ENCODE measurements at regions not wholly inside any gene's neighbourhood (a gene's known extent, or its start where the extent isn't known, plus 50 kb on each side); places are given as distances from the start of the nearest gene placed in this dataset.

- H3K27me3 Mint-ChIP-seq, result peaks cover 22% of the 10 kb centered on the region
- intact Hi-C loops (cut with micrococcal nuclease), result no loop called here
- TF ChIP-seq CTCF (IDR thresholded peaks at IDR 0.05) (no peak), EZH2 (IDR thresholded peaks at IDR 0.05; ENCODE audit: borderline replicate concordance, insufficient read depth, low read depth, low read length, poor library complexity, severe bottlenecking) (no peak)
- no peak overlapping the region for H3K4me3 Mint-ChIP-seq
- H3K79me2 ChIP-seq (ENCODE audit: control insufficient read depth, insufficient read depth, low read length), result no peaks in the 10 kb centered on the region
- H3K9ac ChIP-seq (ENCODE audit: low read length), result no peak overlapping the region
- DNase-seq (no peak), ATAC-seq (ENCODE audit: low read depth) (no peak)
- H3K4me1 Mint-ChIP-seq, result no peaks in the 10 kb centered on the region
- no peaks in the 10 kb centered on the region for H3K4me1 ChIP-seq (ENCODE audit: control insufficient read depth in 2 of 2, insufficient read depth in 2 of 2, low read length in 2 of 2)
- H4K20me1 ChIP-seq (ENCODE audit: control insufficient read depth, insufficient read depth, low read length, poor library complexity, severe bottlenecking), result no peaks in the 10 kb centered on the region
- ChIA-PET CTCF (interaction anchor here (1.3 kb wide), 1 partner anchor 108 kb away, joined by 3 read pairs; no protein-coding TSS in a partner anchor), POLR2A (no interaction called here)
- H3K9me3 ChIP-seq (ENCODE audit: control extremely low read depth in 1 of 3, control insufficient read depth in 2 of 3, insufficient read depth in 1 of 3, low read length in 2 of 3), result peaks cover 0 to 4% (median 0%) of the 10 kb centered on the region in 3 donors
- H3K36me3 ChIP-seq (replicated peaks in 1 of 2; ENCODE audit: control extremely low read depth in 1 of 2, control insufficient read depth in 1 of 2, extremely low read depth in 1 of 2, insufficient read depth in 2 of 2, low read length in 1 of 2), result no peaks in the 10 kb centered on the region
- H3K27ac ChIP-seq (ENCODE audit: low read length in 2 of 2), result no peak overlapping the region
- no peak overlapping the region for H2AFZ ChIP-seq (ENCODE audit: insufficient read depth, low read depth, low read length, poor library complexity, severe bottlenecking)
- WGBS (ENCODE audit: insufficient coverage), result 100% methylated on average over 4 of the region's 16 CpGs
- H3K27ac Mint-ChIP-seq, result no peak overlapping the region
- H3K9me3 Mint-ChIP-seq (ENCODE audit: insufficient read depth), result no peaks in the 10 kb centered on the region
- no peak overlapping the region for H3K4me3 ChIP-seq (ENCODE audit: control extremely low read depth in 1 of 5, extremely low read depth in 1 of 5, insufficient read depth in 1 of 5, low read depth in 2 of 5, low read length in 4 of 5)
- peaks cover 0 to 7% (median 0%) of the 10 kb centered on the region in 4 experiments for H3K27me3 ChIP-seq (replicated peaks in 1 of 4; ENCODE audit: control extremely low read depth in 1 of 4, control insufficient read depth in 3 of 4, insufficient read depth in 4 of 4, low read length in 3 of 4)
- no peak overlapping the region for H3K4me2 ChIP-seq (replicated peaks; ENCODE audit: low read depth, low read length, poor library complexity, severe bottlenecking)
These were observed 60.3 kb upstream of the GRHL3 start for GRCh38 chr1:24258735-24259424.

- Histone ChIP-seq H3K9me3 (ENCODE audit: control extremely low read depth in 1 of 3, control insufficient read depth in 2 of 3, insufficient read depth in 1 of 3, low read length in 2 of 3) (no peaks in the 10 kb centered on the region), H3K36me3 (replicated peaks in 1 of 2; ENCODE audit: control extremely low read depth in 1 of 2, control insufficient read depth in 1 of 2, extremely low read depth in 1 of 2, insufficient read depth in 2 of 2, low read length in 1 of 2) (no peaks in the 10 kb centered on the region), H3K4me3 (ENCODE audit: control extremely low read depth in 1 of 5, extremely low read depth in 1 of 5, insufficient read depth in 1 of 5, low read depth in 2 of 5, low read length in 4 of 5) (no peak overlapping the region), H3K79me2 (ENCODE audit: control insufficient read depth, insufficient read depth, low read length) (no peaks in the 10 kb centered on the region), H3K27ac (ENCODE audit: low read length in 2 of 2) (no peak overlapping the region), H3K4me1 (ENCODE audit: control insufficient read depth in 2 of 2, insufficient read depth in 2 of 2, low read length in 2 of 2) (no peaks in the 10 kb centered on the region), H3K9ac (ENCODE audit: low read length) (no peak overlapping the region), H4K20me1 (ENCODE audit: control insufficient read depth, insufficient read depth, low read length, poor library complexity, severe bottlenecking) (no peaks in the 10 kb centered on the region), H3K4me2 (replicated peaks; ENCODE audit: low read depth, low read length, poor library complexity, severe bottlenecking) (no peak overlapping the region), H3K27me3 (replicated peaks in 1 of 4; ENCODE audit: control extremely low read depth in 1 of 4, control insufficient read depth in 3 of 4, insufficient read depth in 4 of 4, low read length in 3 of 4) (peaks cover 0 to 7% (median 0%) of the 10 kb centered on the region in 4 experiments), H2AFZ (ENCODE audit: insufficient read depth, low read depth, low read length, poor library complexity, severe bottlenecking) (no peak overlapping the region)
- WGBS (ENCODE audit: insufficient coverage), result 100% methylated on average over 1 of the region's 2 CpGs
- H3K4me3 Mint-ChIP-seq, result no peak overlapping the region
- peaks cover 22% of the 10 kb centered on the region for H3K27me3 Mint-ChIP-seq
- DNase-seq, result no peak
- ChIA-PET CTCF (no interaction called here), POLR2A (no interaction called here)
- TF ChIP-seq CTCF (IDR thresholded peaks at IDR 0.05) (no peak), EZH2 (IDR thresholded peaks at IDR 0.05; ENCODE audit: borderline replicate concordance, insufficient read depth, low read depth, low read length, poor library complexity, severe bottlenecking) (no peak)
- no peak overlapping the region for H3K27ac Mint-ChIP-seq
- ATAC-seq (ENCODE audit: low read depth), result no peak
- no peaks in the 10 kb centered on the region for H3K4me1 Mint-ChIP-seq
- intact Hi-C loops (cut with micrococcal nuclease), result no loop called here
- H3K9me3 Mint-ChIP-seq (ENCODE audit: insufficient read depth), result no peaks in the 10 kb centered on the region
These were observed 61.8 kb upstream of the GRHL3 start for GRCh38 chr1:24257373-24257772.

Data from B cell (primary cell).